ENCODE measurements at regions not wholly inside any gene's neighbourhood (a gene's known extent, or its start where the extent isn't known, plus 50 kb on each side); places are given as distances from the start of the nearest gene placed in this dataset.

GRCh38 chr2:65729246-65729645 is 296.8 kb upstream of the SPRED2 start:
- no peak for TF ChIP-seq CTCF (IDR thresholded peaks at IDR 0.05)
- TF ChIP-seq ZFX (IDR thresholded peaks at IDR 0.05; ENCODE audit: borderline replicate concordance) = no peak
